ENCODE measurements at regions not wholly inside any gene's neighbourhood (a gene's known extent, or its start where the extent isn't known, plus 50 kb on each side); places are given as distances from the start of the nearest gene placed in this dataset.

GRCh38 chr1:222893255-222893654 lies 78.4 kb downstream of the DISP1 start:
- TF ChIP-seq, protein P1, sequence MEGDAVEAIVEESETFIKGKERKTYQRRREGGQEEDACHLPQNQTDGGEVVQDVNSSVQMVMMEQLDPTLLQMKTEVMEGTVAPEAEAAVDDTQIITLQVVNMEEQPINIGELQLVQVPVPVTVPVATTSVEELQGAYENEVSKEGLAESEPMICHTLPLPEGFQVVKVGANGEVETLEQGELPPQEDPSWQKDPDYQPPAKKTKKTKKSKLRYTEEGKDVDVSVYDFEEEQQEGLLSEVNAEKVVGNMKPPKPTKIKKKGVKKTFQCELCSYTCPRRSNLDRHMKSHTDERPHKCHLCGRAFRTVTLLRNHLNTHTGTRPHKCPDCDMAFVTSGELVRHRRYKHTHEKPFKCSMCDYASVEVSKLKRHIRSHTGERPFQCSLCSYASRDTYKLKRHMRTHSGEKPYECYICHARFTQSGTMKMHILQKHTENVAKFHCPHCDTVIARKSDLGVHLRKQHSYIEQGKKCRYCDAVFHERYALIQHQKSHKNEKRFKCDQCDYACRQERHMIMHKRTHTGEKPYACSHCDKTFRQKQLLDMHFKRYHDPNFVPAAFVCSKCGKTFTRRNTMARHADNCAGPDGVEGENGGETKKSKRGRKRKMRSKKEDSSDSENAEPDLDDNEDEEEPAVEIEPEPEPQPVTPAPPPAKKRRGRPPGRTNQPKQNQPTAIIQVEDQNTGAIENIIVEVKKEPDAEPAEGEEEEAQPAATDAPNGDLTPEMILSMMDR (IDR thresholded peaks at IDR 0.05): no peak
- TF ChIP-seq POLR2A (IDR thresholded peaks at IDR 0.05): no peak

Measured in right lobe of liver (tissue), 4 donors.